H1 (cell line): ENCODE measurements at regions not wholly inside any gene's neighbourhood (a gene's known extent, or its start where the extent isn't known, plus 50 kb on each side); places are given as distances from the start of the nearest gene placed in this dataset.
"Not testable (repeated sequence)": the region's sequence is repeated elsewhere in the genome, so short reads cannot be mapped to it uniquely, and the experiment has no call there.

Experiments used
- CTCF ChIA-PET: fragments of 300-600 bp; sonication (Branson Sonifier 250); formaldehyde crosslinking; loops from one replicate; lab custom pipeline; 2021; ENCODE audit not compliant: partially characterized antibody; lab: Charles Lee
- POLR2A ChIA-PET: fragments of 300-600 bp; sonication (Branson Sonifier 250); formaldehyde crosslinking; loops from one replicate; lab custom pipeline; 2021; ENCODE audit warnings: inconsistent platforms; ENCODE audit not compliant: partially characterized antibody; lab: Charles Lee
- DNase-seq, 2 experiments: peaks; one replicate each; pipeline versions ENCODE4 v3.0.0 to v3.0.0-alpha.2; 2010 to 2022; ENCODE audit warnings: low spot score in 2 of 2, low read depth in 1 of 2, mixed read lengths in 1 of 2
- FAIRE-seq: peaks from 2 replicates; lab custom pipeline; 2011; peaks lifted over from hg19 to GRCh38; lab: Jason Lieb, UNC
- H2AFZ ChIP-seq: 2 replicates; pipeline ENCODE4 v1.8.1; 2012; ENCODE audit warnings: low read length, inconsistent platforms
- H2AK5ac ChIP-seq: 2 replicates; pipeline ENCODE4 v1.6.1; 2013; ENCODE audit warnings: low read depth, low read length
- H2BK120ac ChIP-seq: replicated peaks from 2 replicates; pipeline ENCODE3; 2013; ENCODE audit warnings: low read depth, low read length, inconsistent platforms
- H2BK12ac ChIP-seq: 2 replicates; pipeline ENCODE4 v1.6.1; 2013; ENCODE audit warnings: low read depth, low read length
- H2BK15ac ChIP-seq: 2 replicates; pipeline ENCODE4 v1.6.1; 2013; ENCODE audit warnings: low read length
- H2BK20ac ChIP-seq: 2 replicates; pipeline ENCODE4 v1.6.1; 2013; ENCODE audit warnings: low read length
- H2BK5ac ChIP-seq: 2 replicates; pipeline ENCODE4 v1.6.1; 2013; ENCODE audit warnings: low read depth, low read length
- H3K14ac ChIP-seq: 2 replicates; pipeline ENCODE4 v1.6.1; 2013; ENCODE audit warnings: inconsistent platforms; ENCODE audit not compliant: insufficient read length
- H3K18ac ChIP-seq: 2 replicates; pipeline ENCODE4 v1.6.1; 2013; ENCODE audit warnings: low read length; ENCODE audit errors: extremely low read depth
- H3K23ac ChIP-seq: 2 replicates; pipeline ENCODE4 v1.6.1; 2013; ENCODE audit warnings: inconsistent platforms; ENCODE audit not compliant: insufficient read length
- H3K23me2 ChIP-seq: 2 replicates; pipeline ENCODE4 v1.6.1; 2013; ENCODE audit warnings: low read depth, low read length
- H3K27ac ChIP-seq: 2 replicates; pipeline ENCODE4 v1.6.1; 2011; ENCODE audit warnings: low read depth, low read length, inconsistent platforms
- H3K27me3 ChIP-seq, 4 experiments: replicated peaks in 1 of 4; 1 replicate in 1 of 4; 2 replicates in 3 of 4; pipeline versions ENCODE4 v1.6.1 to v1.8.1; 2011 to 2013; ENCODE audit warnings: low read length in 3 of 4, mild to moderate bottlenecking in 3 of 4, inconsistent platforms in 2 of 4, mixed read lengths in 2 of 4, moderate library complexity in 1 of 4; ENCODE audit not compliant: control insufficient read depth in 3 of 4, insufficient read depth in 3 of 4; ENCODE audit errors: extremely low read depth in 1 of 4
- H3K36me3 ChIP-seq, 4 experiments: 2 replicates each; pipeline versions ENCODE4 v1.6.1 to v1.8.1; 2011 to 2013; ENCODE audit warnings: mild to moderate bottlenecking in 4 of 4, low read length in 3 of 4, moderate library complexity in 2 of 4, control low read depth in 1 of 4, inconsistent platforms in 1 of 4; ENCODE audit not compliant: insufficient read depth in 4 of 4, control insufficient read depth in 2 of 4
- H3K4ac ChIP-seq: replicated peaks from 2 replicates; pipeline ENCODE3; 2013; ENCODE audit warnings: low read length, low read depth, mixed read lengths, inconsistent platforms; ENCODE audit not compliant: insufficient read length
- H3K4me1 ChIP-seq, 4 experiments: replicated peaks in 1 of 4; 1 replicate in 1 of 4; 2 replicates in 3 of 4; pipeline versions ENCODE4 v1.6.1 to v1.8.1; 2011 to 2013; ENCODE audit warnings: low read length in 3 of 4, inconsistent platforms in 2 of 4, mixed read lengths in 1 of 4; ENCODE audit not compliant: insufficient read depth in 4 of 4, control insufficient read depth in 3 of 4
- H3K4me2 ChIP-seq, 2 experiments: 2 replicates each; pipeline versions ENCODE4 v1.6.1 to v1.8.1; 2011 to 2013; ENCODE audit warnings: low read depth in 2 of 2, low read length in 2 of 2, control low read depth in 1 of 2, inconsistent platforms in 1 of 2, mild to moderate bottlenecking in 1 of 2; ENCODE audit not compliant: insufficient read depth in 1 of 2
- H3K4me3 ChIP-seq, 4 experiments: fragments of 200-600, 300-600 bp in 1 of 4; sonication (generic), shearing (Covaris generic), sonication (Bioruptor Twin) in 1 of 4; 2 replicates each; pipeline versions ENCODE4 v1.5.1 to v1.8.1; 2011 to 2016; ENCODE audit warnings: low read length in 4 of 4, low read depth in 3 of 4, control low read depth in 2 of 4, inconsistent platforms in 2 of 4, mild to moderate bottlenecking in 2 of 4, mixed read lengths in 1 of 4, moderate library complexity in 1 of 4; ENCODE audit not compliant: insufficient read depth in 2 of 4; ENCODE audit errors: extremely low read depth in 1 of 4
- H3K56ac ChIP-seq: replicated peaks from 2 replicates; pipeline ENCODE3; 2013; ENCODE audit warnings: low read depth, mild to moderate bottlenecking, mixed read lengths, low read length, inconsistent platforms; ENCODE audit not compliant: insufficient read length
- H3K79me1 ChIP-seq: 2 replicates; pipeline ENCODE4 v1.6.1; 2013; ENCODE audit warnings: low read depth, low read length, control low read depth
- H3K79me2 ChIP-seq, 2 experiments: 2 replicates each; pipeline versions ENCODE4 v1.6.1 to v1.8.1; 2012 to 2013; ENCODE audit warnings: low read length in 2 of 2, mild to moderate bottlenecking in 2 of 2, inconsistent platforms in 1 of 2; ENCODE audit not compliant: insufficient read depth in 2 of 2, control insufficient read depth in 1 of 2
- H3K9ac ChIP-seq, 4 experiments: replicated peaks in 1 of 4; 1 replicate in 1 of 4; 2 replicates in 3 of 4; pipeline versions ENCODE4 v1.6.1 to v1.8.1; 2011 to 2013; ENCODE audit warnings: low read depth in 3 of 4, low read length in 3 of 4, control low read depth in 2 of 4, mild to moderate bottlenecking in 2 of 4, moderate library complexity in 2 of 4, inconsistent platforms in 1 of 4; ENCODE audit errors: extremely low read depth in 1 of 4
- H3K9me3 ChIP-seq, 2 experiments: 2 replicates each; pipeline versions ENCODE4 v1.6.1 to v1.8.1; 2012 to 2013; ENCODE audit warnings: mild to moderate bottlenecking in 2 of 2, moderate library complexity in 2 of 2, control low read depth in 1 of 2, inconsistent platforms in 1 of 2, low read depth in 1 of 2, low read length in 1 of 2, mixed read lengths in 1 of 2; ENCODE audit not compliant: insufficient read depth in 2 of 2
- H4K20me1 ChIP-seq, 2 experiments: replicated peaks in 1 of 2; 2 replicates each; pipeline versions ENCODE3 to v1.8.1; 2011 to 2013; ENCODE audit warnings: inconsistent platforms in 2 of 2, low read length in 2 of 2, mild to moderate bottlenecking in 1 of 2; ENCODE audit not compliant: insufficient read depth in 2 of 2, control insufficient read depth in 1 of 2
- H4K5ac ChIP-seq: 2 replicates; pipeline ENCODE4 v1.6.1; 2013; ENCODE audit warnings: low read length, low read depth, mixed read lengths, inconsistent platforms; ENCODE audit not compliant: insufficient read length
- H4K8ac ChIP-seq: 2 replicates; pipeline ENCODE4 v1.8.0; 2013; ENCODE audit warnings: mild to moderate bottlenecking, moderate library complexity, low read length, inconsistent platforms; ENCODE audit not compliant: insufficient read depth; ENCODE audit errors: extremely low read depth
- H4K91ac ChIP-seq: replicated peaks from 2 replicates; pipeline ENCODE3; 2013; ENCODE audit warnings: low read length, mixed read lengths, inconsistent platforms; ENCODE audit not compliant: insufficient read length
- WGBS, 2 experiments: shearing (Covaris generic) in 1 of 2; methylation state at CpG; one replicate each; pipeline versions ENCODE4 v1.1.6 to v1.1.7; 2013 to 2015; ENCODE audit warnings: low lambda C conversion rate in 2 of 2, mixed read lengths in 2 of 2, inconsistent platforms in 1 of 2, low coverage in 1 of 2, missing lambda C conversion rate in 1 of 2; ENCODE audit not compliant: insufficient replicate concordance in 2 of 2, insufficient coverage in 1 of 2, insufficient read length in 1 of 2; ENCODE audit errors: extremely low coverage in 1 of 2, missing lambda C conversion rate in 1 of 2; 5-methylcytosine and 5-hydroxymethylcytosine counted together

- H3K4me1 ChIP-seq, H3K23ac ChIP-seq, H3K23me2 ChIP-seq, H4K20me1 ChIP-seq, H2BK15ac ChIP-seq, H2BK120ac ChIP-seq, H4K8ac ChIP-seq, H3K18ac ChIP-seq, H3K4me2 ChIP-seq, H3K9me3 ChIP-seq, H3K14ac ChIP-seq, H3K79me2 ChIP-seq, FAIRE-seq, H4K5ac ChIP-seq, DNase-seq, H3K27ac ChIP-seq, H2AK5ac ChIP-seq, POLR2A ChIA-PET, H3K9ac ChIP-seq, H2BK20ac ChIP-seq, CTCF ChIA-PET, H3K79me1 ChIP-seq, H2BK12ac ChIP-seq, H3K4me3 ChIP-seq, H2AFZ ChIP-seq, H2BK5ac ChIP-seq, H3K4ac ChIP-seq, H4K91ac ChIP-seq, H3K27me3 ChIP-seq, H3K36me3 ChIP-seq, H3K56ac ChIP-seq: not testable (repeated sequence)
- 88% methylated on average over 1 of the region's 1 CpG; no CpG with 5 or more reads in 1 of the 2 experiments for WGBS, 2 experiments
Measured at GRCh38 chr17:20692706-20693105, 113.2 kb downstream of the CDRT15L2 start.

GRCh38 chr17:20695871-20696270 lies 116.3 kb downstream of the CDRT15L2 start:
- 84% methylated on average over 1 of the region's 1 CpG; no CpG with 5 or more reads in 1 of the 2 experiments for WGBS, 2 experiments
- H3K23ac ChIP-seq, H2BK12ac ChIP-seq, H3K18ac ChIP-seq, H3K4me1 ChIP-seq, H4K8ac ChIP-seq, H3K79me2 ChIP-seq, H3K23me2 ChIP-seq, H3K14ac ChIP-seq, H2AFZ ChIP-seq, H2BK120ac ChIP-seq, H2AK5ac ChIP-seq, H3K4me3 ChIP-seq, H4K20me1 ChIP-seq, H3K4ac ChIP-seq, H3K4me2 ChIP-seq, H2BK5ac ChIP-seq, H4K91ac ChIP-seq, H3K36me3 ChIP-seq, FAIRE-seq, POLR2A ChIA-PET, DNase-seq, H3K56ac ChIP-seq, H4K5ac ChIP-seq, CTCF ChIA-PET, H2BK20ac ChIP-seq, H3K9me3 ChIP-seq, H3K79me1 ChIP-seq, H2BK15ac ChIP-seq, H3K27ac ChIP-seq, H3K27me3 ChIP-seq, H3K9ac ChIP-seq: not testable (repeated sequence)
